ENCODE measurements at regions not wholly inside any gene's neighbourhood (a gene's known extent, or its start where the extent isn't known, plus 50 kb on each side); places are given as distances from the start of the nearest gene placed in this dataset.

GRCh38 chr7:10733747-10734146, 239.9 kb upstream of the PHF14 start:
- Mint-ChIP-seq H3K9me3 (peaks cover 4% of the 10 kb centered on the region), H3K4me3 (no peak overlapping the region)

DNA sequence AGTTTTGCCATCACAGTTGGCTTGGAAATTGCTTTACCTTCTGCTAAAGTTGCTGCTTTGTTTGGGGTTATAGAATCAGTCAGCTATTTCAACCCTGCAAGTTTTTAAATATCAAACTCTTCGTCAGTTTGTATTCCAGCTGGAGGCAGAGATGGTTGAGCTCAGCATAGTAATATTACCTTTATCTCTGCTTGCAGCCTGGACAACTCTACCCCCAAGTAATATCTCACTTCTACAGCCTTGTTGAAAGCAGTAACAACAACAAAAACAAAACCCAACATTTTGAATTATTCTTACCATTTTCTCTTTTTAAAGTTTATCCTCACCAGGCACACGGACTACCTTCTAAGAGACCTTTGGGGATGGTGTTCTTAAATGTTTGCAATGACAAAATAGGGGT, 239.1 kb upstream of the PHF14 start:
- Mint-ChIP-seq H3K9me3 (peaks cover 4% of the 10 kb centered on the region), H3K27me3 (ENCODE audit: low read depth) (no peaks in the 10 kb centered on the region), H3K4me1 (peaks cover 10% of the 10 kb centered on the region), H3K36me3 (ENCODE audit: low read depth) (no peaks in the 10 kb centered on the region), H3K27ac (ENCODE audit: unreplicated experiment) (no peak overlapping the region), H3K4me3 (no peak overlapping the region)
- TF ChIP-seq CTCF (conservative IDR thresholded peaks at IDR 0.05): no peak
- DNase-seq (ENCODE audit: low read depth, low spot score): no peak

More at GRCh38 chr7:10733747-10734146, 239.9 kb upstream of the PHF14 start:
- no peak for DNase-seq (ENCODE audit: low read depth, low spot score)
- H3K36me3 Mint-ChIP-seq (ENCODE audit: low read depth): no peaks in the 10 kb centered on the region
- no peak for TF ChIP-seq CTCF (conservative IDR thresholded peaks at IDR 0.05)
- H3K27ac Mint-ChIP-seq (ENCODE audit: unreplicated experiment): no peak overlapping the region
- H3K27me3 Mint-ChIP-seq (ENCODE audit: low read depth): no peaks in the 10 kb centered on the region
- H3K4me1 Mint-ChIP-seq: peaks cover 10% of the 10 kb centered on the region

GRCh38 chr7:10739401-10739800, 234.3 kb upstream of the PHF14 start:
- Mint-ChIP-seq H3K27ac (ENCODE audit: unreplicated experiment) (no peak overlapping the region), H3K4me3 (no peak overlapping the region), H3K27me3 (ENCODE audit: low read depth) (no peaks in the 10 kb centered on the region), H3K4me1 (peaks cover 10% of the 10 kb centered on the region), H3K9me3 (peaks cover 4% of the 10 kb centered on the region), H3K36me3 (ENCODE audit: low read depth) (no peaks in the 10 kb centered on the region)
- no peak for DNase-seq (ENCODE audit: low read depth, low spot score)
- no peak for TF ChIP-seq CTCF (conservative IDR thresholded peaks at IDR 0.05)

- no peak overlapping the region for H3K27ac Mint-ChIP-seq (ENCODE audit: unreplicated experiment)
- peaks cover 1% of the 10 kb centered on the region for H3K36me3 Mint-ChIP-seq (ENCODE audit: low read depth)
- H3K4me1 Mint-ChIP-seq: peaks cover under 1% of the 10 kb centered on the region
- no peak overlapping the region for H3K4me3 Mint-ChIP-seq
- no peak for DNase-seq (ENCODE audit: low read depth, low spot score)
- H3K27me3 Mint-ChIP-seq (ENCODE audit: low read depth): no peaks in the 10 kb centered on the region
- H3K9me3 Mint-ChIP-seq: peaks cover 9% of the 10 kb centered on the region
- no peak for TF ChIP-seq CTCF (conservative IDR thresholded peaks at IDR 0.05)
Observed at GRCh38 chr7:10740805-10741204, 232.9 kb upstream of the PHF14 start.

DNA sequence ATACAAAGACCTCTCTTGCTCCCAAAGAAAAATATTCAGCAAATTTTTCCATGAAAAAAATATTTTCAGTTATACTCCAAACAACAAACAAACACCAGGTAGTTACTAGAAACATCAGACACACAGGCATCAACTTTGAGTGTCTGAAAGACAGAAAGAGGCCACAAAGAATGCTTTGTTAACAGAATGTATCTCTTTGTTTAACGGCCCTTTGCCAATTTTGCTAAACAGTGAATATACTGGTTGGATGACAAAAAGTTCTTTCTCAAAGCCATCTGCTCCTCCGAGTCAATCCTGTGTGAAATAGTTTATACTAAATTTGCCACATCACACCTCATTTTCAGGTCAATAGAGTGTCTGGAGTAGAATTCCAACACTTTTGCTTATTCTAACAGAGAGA, 216.7 kb upstream of the PHF14 start:
- no peak for DNase-seq (ENCODE audit: low read depth, low spot score)

More for the DNA sequence above, 216.7 kb upstream of the PHF14 start:
- peaks cover 11% of the 10 kb centered on the region for H3K36me3 Mint-ChIP-seq (ENCODE audit: low read depth)
- H3K4me1 Mint-ChIP-seq: peaks cover 9% of the 10 kb centered on the region
- no peak for TF ChIP-seq CTCF (conservative IDR thresholded peaks at IDR 0.05)
- H3K27me3 Mint-ChIP-seq (ENCODE audit: low read depth): no peaks in the 10 kb centered on the region
- peaks cover 12% of the 10 kb centered on the region for H3K9me3 Mint-ChIP-seq
- no peak overlapping the region for H3K27ac Mint-ChIP-seq (ENCODE audit: unreplicated experiment)
- no peak overlapping the region for H3K4me3 Mint-ChIP-seq

Measured in neural crest cell (in vitro differentiated cells).